Right lobe of liver (tissue), 6 donors: ENCODE measurements at regions not wholly inside any gene's neighbourhood (a gene's known extent, or its start where the extent isn't known, plus 50 kb on each side); places are given as distances from the start of the nearest gene placed in this dataset.
A peak's percentile ranks its signal among the peaks of the same experiment; 100 is the strongest.

Experiments used
- ATAC-seq, 4 donors: fragments of 200-7000 bp; cut with Tn5 transposase; one replicate each; pipeline ENCODE4 v1.9.1; 2020; ENCODE audit warnings: mild to moderate bottlenecking in 4 of 4, moderate library complexity in 4 of 4
- DNase-seq, 3 donors: peaks; one replicate each; pipeline ENCODE4 v3.0.0-alpha.2; 2020
- H3K27ac ChIP-seq, 3 donors: fragments of 200-600 bp; one replicate each; pipeline ENCODE4 v1.8.0; 2022
- H3K27me3 ChIP-seq, 2 donors: fragments of 200-600 bp; one replicate each; pipeline ENCODE4 v1.8.0; 2022
- H3K36me3 ChIP-seq, 4 donors: fragments of 200-600 bp; sonication (generic) in 1 of 4; one replicate each; pipeline versions ENCODE4 v1.5.1 to v1.8.0; 2017 to 2022; ENCODE audit warnings: control low read depth in 1 of 4
- H3K4me1 ChIP-seq, 4 donors: fragments of 200-600 bp; sonication (generic) in 1 of 4; one replicate each; pipeline versions ENCODE4 v1.5.1 to v1.8.0; 2017 to 2022; ENCODE audit warnings: control low read depth in 1 of 4
- H3K4me3 ChIP-seq, 3 donors: fragments of 200-600 bp; one replicate each; pipeline ENCODE4 v1.8.0; 2022
- H3K9me3 ChIP-seq, 4 donors: fragments of 200-600 bp; sonication (generic) in 1 of 4; one replicate each; pipeline versions ENCODE4 v1.5.1 to v1.8.0; 2017 to 2022; ENCODE audit warnings: control low read depth in 1 of 4
- CTCF ChIP-seq, 4 donors: fragments of 200-600 bp in 3 of 4; fragments of 450-650 bp in 1 of 4; IDR thresholded peaks; one replicate each; pipeline versions ENCODE4 v1.5.1 to v1.8.0; 2016 to 2022; ENCODE audit warnings: antibody characterized with exemption in 4 of 4, mild to moderate bottlenecking in 2 of 4
- POLR2A ChIP-seq: fragments of 450-650 bp; IDR thresholded peaks from one replicate; pipeline ENCODE4 v1.6.1; 2017; ENCODE audit warnings: antibody characterized with exemption, mild to moderate bottlenecking
- WGBS: methylation state at CpG from one replicate; pipeline ENCODE4 v1.1.6; 2018; ENCODE audit warnings: low coverage, low lambda C conversion rate; ENCODE audit not compliant: insufficient coverage; ENCODE audit errors: missing lambda C conversion rate; 5-methylcytosine and 5-hydroxymethylcytosine counted together
- intact Hi-C, 2 donors: fragments of 100-400 bp; cut with DNase I; formaldehyde crosslinking; loops; one replicate each; pipeline versions ENCODE4 v1.11.2 to v1.14.1; 2022
- donor health status: DM: no; HTN: yes; CAD: no.
- donor health status: DM: no; HTN: no; CAD: no.
- donor health status: DM: no; HTN: no; CAD: no.
- donor health status: DM: no; HTN: yes; CAD: no.
- donor health status: DM: no; HTN: yes; CAD: no.

GRCh38 chr15:97875513-97876280 is 84.8 kb upstream of the ARRDC4 start:
- H3K36me3 ChIP-seq = no peaks in the 10 kb centered on the region
- 83% methylated on average over 9 of the region's 49 CpGs for WGBS
- DNase-seq (peak; percentile 49 to 71 (median 63)), ATAC-seq (peak; percentile 59 to 81 (median 72))
- H3K4me1 ChIP-seq = no peaks in the 10 kb centered on the region
- no peak overlapping the region for H3K27ac ChIP-seq
- no peak for TF ChIP-seq POLR2A
- TF ChIP-seq CTCF (IDR thresholded peaks at IDR 0.05) = peak in 2 of 4 donors; percentile 11 to 22
- no peaks in the 10 kb centered on the region for H3K27me3 ChIP-seq
- H3K4me3 ChIP-seq = peak overlapping the region in 2 of 3 donors; percentile 11 to 33
- H3K9me3 ChIP-seq = no peaks in the 10 kb centered on the region
- intact Hi-C loops = no loop called here

GRCh38 chr15:97876281-97876675 is 84.2 kb upstream of the ARRDC4 start:
- WGBS = 60% methylated on average over 7 of the region's 10 CpGs

GRCh38 chr15:97881346-97881965 is 79.0 kb upstream of the ARRDC4 start:
- ATAC-seq = no peak
- TF ChIP-seq CTCF (IDR thresholded peaks at IDR 0.05) (no peak), POLR2A (no peak)
- no peaks in the 10 kb centered on the region for H3K27me3 ChIP-seq
- no peaks in the 10 kb centered on the region for H3K9me3 ChIP-seq
- intact Hi-C loops = no loop called here
- no peaks in the 10 kb centered on the region for H3K36me3 ChIP-seq
- no peak overlapping the region for H3K27ac ChIP-seq
- 48% methylated on average over 8 of the region's 8 CpGs for WGBS
- H3K4me3 ChIP-seq = no peak overlapping the region
- no peaks in the 10 kb centered on the region for H3K4me1 ChIP-seq
- DNase-seq = no peak

More at GRCh38 chr15:97876281-97876675, 84.2 kb upstream of the ARRDC4 start:
- DNase-seq (no peak), ATAC-seq (no peak)
- Histone ChIP-seq H3K27me3 (no peaks in the 10 kb centered on the region), H3K4me3 (no peak overlapping the region), H3K4me1 (no peaks in the 10 kb centered on the region), H3K9me3 (no peaks in the 10 kb centered on the region), H3K36me3 (no peaks in the 10 kb centered on the region), H3K27ac (no peak overlapping the region)
- TF ChIP-seq POLR2A (no peak), CTCF (IDR thresholded peaks at IDR 0.05) (no peak)
- intact Hi-C loops = no loop called here

- TF ChIP-seq CTCF (IDR thresholded peaks at IDR 0.05) = no peak
- no peak for TF ChIP-seq POLR2A
- Histone ChIP-seq H3K36me3 (no peaks in the 10 kb centered on the region), H3K4me3 (no peak overlapping the region), H3K9me3 (no peaks in the 10 kb centered on the region), H3K4me1 (no peaks in the 10 kb centered on the region), H3K27me3 (no peaks in the 10 kb centered on the region), H3K27ac (no peak overlapping the region)
- 21% methylated on average over 3 of the region's 3 CpGs for whole genome bisulfite sequencing
- no peak for DNase-seq
- intact Hi-C loops = no loop called here
- no peak for ATAC-seq
Observed at GRCh38 chr15:97884513-97885131, 75.9 kb upstream of the ARRDC4 start.
